NB4 (cell line): ENCODE measurements at regions not wholly inside any gene's neighbourhood (a gene's known extent, or its start where the extent isn't known, plus 50 kb on each side); places are given as distances from the start of the nearest gene placed in this dataset.

Source experiments
- DNase-seq: peaks from one replicate; pipeline ENCODE4 v3.0.0; 2010; ENCODE audit warnings: low read depth
- H3K4me3 ChIP-seq: one replicate; pipeline ENCODE4 v1.5.1; 2011; ENCODE audit warnings: mild to moderate bottlenecking, low read depth, low read length, moderate library complexity
- CTCF ChIP-seq: IDR thresholded peaks from one replicate; pipeline ENCODE4 v1.5.1; 2012; ENCODE audit warnings: low read depth, low read length
- MAX ChIP-seq: IDR thresholded peaks from 2 replicates; pipeline ENCODE4 v1.6.1; 2011; ENCODE audit warnings: low read depth, low read length
- MYC ChIP-seq: IDR thresholded peaks from 2 replicates; pipeline ENCODE4 v1.6.1; 2011; ENCODE audit warnings: low read depth, low read length
- POLR2A ChIP-seq: IDR thresholded peaks from 2 replicates; pipeline ENCODE4 v1.6.1; 2011; ENCODE audit warnings: mild to moderate bottlenecking; ENCODE audit not compliant: insufficient read length; ENCODE audit errors: extremely low read depth

GRCh38 chrX:97766501-97767095 lies 882.9 kb downstream of the RPA4 start:
- no peak for TF ChIP-seq MAX
- no peak for TF ChIP-seq MYC
- TF ChIP-seq CTCF: no peak
- no peak for TF ChIP-seq POLR2A
- DNase-seq: no peak
- no peak overlapping the region for H3K4me3 ChIP-seq

GRCh38 chrX:97787311-97787710 lies 903.6 kb downstream of the RPA4 start:
- no peak for DNase-seq
- TF ChIP-seq POLR2A (no peak), CTCF (no peak), MAX (no peak), MYC (no peak)
- no peak overlapping the region for H3K4me3 ChIP-seq

GRCh38 chrX:97787849-97788248 lies 904.1 kb downstream of the RPA4 start:
- TF ChIP-seq CTCF: no peak
- TF ChIP-seq MAX: no peak
- no peak for TF ChIP-seq POLR2A
- TF ChIP-seq MYC: no peak
- no peak overlapping the region for H3K4me3 ChIP-seq
- peak; percentile 4 for DNase-seq

GRCh38 chrX:97790850-97791249 lies 907.1 kb downstream of the RPA4 start:
- DNase-seq: peak; percentile 4
- no peak overlapping the region for H3K4me3 ChIP-seq
- no peak for TF ChIP-seq POLR2A
- TF ChIP-seq MYC: no peak
- TF ChIP-seq MAX: no peak
- TF ChIP-seq CTCF: no peak

GRCh38 chrX:97797076-97797475 lies 913.4 kb downstream of the RPA4 start:
- no peak overlapping the region for H3K4me3 ChIP-seq
- TF ChIP-seq POLR2A (no peak), MAX (no peak), CTCF (no peak), MYC (no peak)
- DNase-seq: no peak

GRCh38 chrX:97806238-97806637 lies 922.5 kb downstream of the RPA4 start:
- TF ChIP-seq POLR2A: no peak
- no peak for TF ChIP-seq MYC
- no peak for TF ChIP-seq MAX
- TF ChIP-seq CTCF: no peak

More at GRCh38 chrX:97806238-97806637, 922.5 kb downstream of the RPA4 start:
- DNase-seq: no peak
- H3K4me3 ChIP-seq: no peak overlapping the region
